ENCODE measurements at regions not wholly inside any gene's neighbourhood (a gene's known extent, or its start where the extent isn't known, plus 50 kb on each side); places are given as distances from the start of the nearest gene placed in this dataset.

DNA sequence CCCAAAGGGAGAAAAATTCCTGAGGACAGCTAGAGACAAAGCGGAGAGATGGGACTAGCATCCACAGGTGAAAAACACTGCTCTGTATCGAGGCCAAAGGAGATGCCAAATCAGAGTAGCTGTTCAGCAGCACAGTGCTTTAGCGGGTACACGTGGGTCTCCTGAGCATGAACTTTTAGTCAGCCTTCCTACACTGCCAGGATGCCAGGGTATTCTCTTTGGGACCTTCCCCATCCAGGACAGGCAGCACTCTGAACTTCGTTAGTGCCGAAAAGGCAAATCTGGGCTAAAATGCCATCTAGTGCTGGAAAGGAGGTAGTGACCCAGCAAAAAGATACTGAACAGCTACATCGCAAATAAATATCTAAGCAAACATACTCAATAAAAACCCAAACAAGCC is 64.9 kb downstream of the C6orf58 start:
- intact Hi-C loops (cut with DNase I), result no loop called here
- peak; percentile 57 for ATAC-seq (ENCODE audit: poor library complexity)
- no peak for DNase-seq

All from Right ventricle myocardium superior (tissue), 1 donor.